Endothelial cell of umbilical vein (primary cell): ENCODE measurements at regions not wholly inside any gene's neighbourhood (a gene's known extent, or its start where the extent isn't known, plus 50 kb on each side); places are given as distances from the start of the nearest gene placed in this dataset.

ENCODE experiments used
- BruUV-seq: library from RNA; stranded (reverse); fragments of 400-500 nt; replicated peaks from 2 replicates; lab custom pipeline; 2021; lab: Mats Ljungman, UMichigan
- CTCF ChIA-PET: fragments of 300-600, 350-600 bp; sonication (Branson Sonifier 250); formaldehyde crosslinking; loops from one replicate; lab custom pipeline; 2021; ENCODE audit warnings: antibody characterized with exemption, inconsistent platforms; lab: Charles Lee
- POLR2A ChIA-PET: fragments of 300-600, 350-600 bp; sonication (Branson Sonifier 250); formaldehyde crosslinking; loops from one replicate; lab custom pipeline; 2021; ENCODE audit warnings: antibody characterized with exemption, inconsistent platforms; lab: Charles Lee
- DNase-seq: peaks from one replicate; pipeline ENCODE4 v3.0.0-alpha.2; 2011; ENCODE audit warnings: low read depth, low spot score
- FAIRE-seq: peaks from 2 replicates; lab custom pipeline; 2011; peaks lifted over from hg19 to GRCh38; lab: Jason Lieb, UNC
- H2AFZ ChIP-seq: 2 replicates; pipeline ENCODE4 v1.6.0; 2012; ENCODE audit warnings: low read depth, low read length, control low read depth, inconsistent platforms
- H3K27ac ChIP-seq: 2 replicates; pipeline ENCODE4 v1.5.1; 2011; ENCODE audit warnings: low read depth, mild to moderate bottlenecking, control low read depth, low read length, moderate library complexity; ENCODE audit not compliant: insufficient read depth
- H3K27me3 ChIP-seq, 2 experiments: 2 replicates each; pipeline versions ENCODE4 v1.6.0 to v1.6.1; 2011; ENCODE audit warnings: low read length in 2 of 2, mixed read lengths in 1 of 2; ENCODE audit not compliant: control insufficient read depth in 2 of 2, insufficient read depth in 2 of 2
- H3K36me3 ChIP-seq, 2 experiments: 2 replicates in 1 of 2; 3 replicates in 1 of 2; pipeline ENCODE4 v1.5.1; 2011; ENCODE audit warnings: low read length in 2 of 2, mild to moderate bottlenecking in 1 of 2, moderate library complexity in 1 of 2; ENCODE audit not compliant: control insufficient read depth in 2 of 2, insufficient read depth in 2 of 2; ENCODE audit errors: extremely low read depth in 1 of 2
- H3K4me1 ChIP-seq: 3 replicates; pipeline ENCODE4 v1.5.1; 2011; ENCODE audit warnings: mild to moderate bottlenecking, low read length; ENCODE audit not compliant: control insufficient read depth, insufficient read depth; ENCODE audit errors: extremely low read depth
- H3K4me2 ChIP-seq: 2 replicates; pipeline ENCODE4 v1.6.1; 2011; ENCODE audit warnings: low read length, control low read depth, mixed read lengths; ENCODE audit not compliant: insufficient read depth
- H3K4me3 ChIP-seq, 3 experiments: fragments of 200-600 bp in 1 of 3; sonication (generic), shearing (Covaris generic) in 1 of 3; replicated peaks in 1 of 3; 2 replicates each; pipeline ENCODE4 v1.5.1; 2011 to 2016; ENCODE audit warnings: control low read depth in 3 of 3, low read length in 3 of 3, mild to moderate bottlenecking in 2 of 3, inconsistent platforms in 1 of 3, low read depth in 1 of 3, moderate library complexity in 1 of 3; ENCODE audit not compliant: insufficient read depth in 1 of 3
- H3K79me2 ChIP-seq: 2 replicates; pipeline ENCODE4 v1.6.0; 2012; ENCODE audit warnings: low read length, inconsistent platforms; ENCODE audit not compliant: control insufficient read depth, insufficient read depth
- H3K9ac ChIP-seq: replicated peaks from 2 replicates; pipeline ENCODE3; 2011; ENCODE audit warnings: low read length, control low read depth; ENCODE audit not compliant: insufficient read depth; ENCODE audit errors: extremely low read depth
- H3K9me1 ChIP-seq: replicated peaks from 3 replicates; pipeline ENCODE4 v1.6.0; 2011; ENCODE audit warnings: mild to moderate bottlenecking, low read length; ENCODE audit not compliant: control insufficient read depth, insufficient read depth; ENCODE audit errors: extremely low read depth
- H3K9me3 ChIP-seq: replicated peaks from 2 replicates; pipeline ENCODE4 v1.5.1; 2012; ENCODE audit warnings: low read length, inconsistent platforms; ENCODE audit not compliant: control insufficient read depth, insufficient read depth
- H4K20me1 ChIP-seq: replicated peaks from 2 replicates; pipeline ENCODE3; 2011; ENCODE audit warnings: mild to moderate bottlenecking, low read length; ENCODE audit not compliant: control insufficient read depth, insufficient read depth; ENCODE audit errors: extremely low read depth
- CTCF ChIP-seq, 2 donors: IDR thresholded peaks; 1 replicate in 1 of 2; 2 replicates in 1 of 2; pipeline ENCODE4 v1.5.1; 2011; ENCODE audit warnings: low read length in 2 of 2, mild to moderate bottlenecking in 2 of 2, moderate library complexity in 2 of 2, control low read depth in 1 of 2, inconsistent platforms in 1 of 2, low read depth in 1 of 2; ENCODE audit not compliant: insufficient read depth in 1 of 2; ENCODE audit errors: extremely low read depth in 1 of 2
- EZH2 ChIP-seq: IDR thresholded peaks from 2 replicates; pipeline ENCODE4 v1.6.1; 2012; ENCODE audit warnings: borderline replicate concordance, low read depth, mild to moderate bottlenecking, moderate library complexity, low read length, inconsistent platforms; ENCODE audit not compliant: severe bottlenecking
- FOS ChIP-seq: IDR thresholded peaks from 2 replicates; pipeline ENCODE4 v1.6.1; 2011; ENCODE audit warnings: mild to moderate bottlenecking, low read length, moderate library complexity, borderline replicate concordance; ENCODE audit not compliant: insufficient read depth
- GATA2 ChIP-seq: IDR thresholded peaks from 2 replicates; pipeline ENCODE4 v1.7.0; 2011; ENCODE audit warnings: low read depth, mild to moderate bottlenecking, moderate library complexity, mixed read lengths, low read length; ENCODE audit not compliant: insufficient read length, insufficient read depth
- JUN ChIP-seq: IDR thresholded peaks from 2 replicates; pipeline ENCODE4 v1.6.1; 2011; ENCODE audit warnings: borderline replicate concordance, low read depth; ENCODE audit not compliant: insufficient read length, insufficient read depth
- MAX ChIP-seq: IDR thresholded peaks from 2 replicates; pipeline ENCODE4 v1.6.1; 2011; ENCODE audit not compliant: insufficient read depth, insufficient read length
- MYC ChIP-seq: IDR thresholded peaks from one replicate; pipeline ENCODE4 v1.6.1; 2011; ENCODE audit warnings: mild to moderate bottlenecking, low read depth, low read length
- POLR2A ChIP-seq: IDR thresholded peaks from 2 replicates; pipeline ENCODE4 v1.6.1; 2012; ENCODE audit warnings: low read depth, mild to moderate bottlenecking, control low read depth, low read length
- POLR2AphosphoS5 ChIP-seq: IDR thresholded peaks from 2 replicates; pipeline ENCODE4 v1.6.1; 2012; ENCODE audit warnings: low read depth, mild to moderate bottlenecking, control low read depth, low read length, moderate library complexity; ENCODE audit not compliant: insufficient read depth
- dilution Hi-C: fragments of 300-500 bp; cut with MboI; formaldehyde crosslinking; loops from one replicate; pipeline ENCODE4 v1.15.0; 2019; ENCODE audit warnings: low sequenced_read_pairs; ENCODE audit not compliant: extremely low pct_ligation_motif_present
- intact Hi-C: fragments of 100-400 bp; cut with micrococcal nuclease; formaldehyde crosslinking; loops from one replicate; pipeline ENCODE4 v1.10.0; 2022

- ChIA-PET CTCF (no interaction called here), POLR2A (no interaction called here)
- Histone ChIP-seq H3K9me3 (peaks cover 2% of the 10 kb centered on the region), H3K36me3 (no peaks in the 10 kb centered on the region), H3K27me3 (no peaks in the 10 kb centered on the region), H3K9ac (no peak overlapping the region), H3K4me2 (no peak overlapping the region), H3K79me2 (no peaks in the 10 kb centered on the region), H3K4me3 (no peak overlapping the region), H3K9me1 (no peaks in the 10 kb centered on the region), H2AFZ (no peak overlapping the region), H4K20me1 (no peaks in the 10 kb centered on the region), H3K27ac (no peak overlapping the region), H3K4me1 (no peaks in the 10 kb centered on the region)
- FAIRE-seq (no peak), DNase-seq (no peak)
- intact Hi-C loops = no loop called here
- TF ChIP-seq POLR2A = no peak
- no peak for TF ChIP-seq CTCF (IDR thresholded peaks at IDR 0.05; ENCODE audit: extremely low read depth in 1 of 2, insufficient read depth in 1 of 2, low read depth in 1 of 2, low read length in 2 of 2)
- TF ChIP-seq MYC = no peak
- no peak for TF ChIP-seq EZH2
- no peak for TF ChIP-seq GATA2
- TF ChIP-seq JUN = no peak
- TF ChIP-seq MAX = no peak
- no peak for TF ChIP-seq POLR2AphosphoS5
- TF ChIP-seq FOS = no peak
- dilution Hi-C loops = no loop called here
- no TSS peak for BruUV-seq
Measured at GRCh38 chr7:68217426-68217825, 1220.8 kb downstream of the TYW1 start.
